Neutrophil (primary cell): ENCODE measurements at regions not wholly inside any gene's neighbourhood (a gene's known extent, or its start where the extent isn't known, plus 50 kb on each side); places are given as distances from the start of the nearest gene placed in this dataset.

ENCODE experiments used
- H3K27ac ChIP-seq: fragments of 200-600 bp; sonication (generic); 2 replicates; pipeline ENCODE4 v1.5.1; 2016; ENCODE audit warnings: mild to moderate bottlenecking, moderate library complexity
- H3K27me3 ChIP-seq: fragments of 200-600 bp; sonication (generic); 2 replicates; pipeline ENCODE4 v1.6.0; 2016; ENCODE audit warnings: mild to moderate bottlenecking
- H3K36me3 ChIP-seq: fragments of 200-600 bp; sonication (generic); 2 replicates; pipeline ENCODE4 v1.5.1; 2017
- H3K4me1 ChIP-seq, 2 experiments: fragments of 200-600 bp in 1 of 2; sonication (generic) in 1 of 2; 1 replicate in 1 of 2; 2 replicates in 1 of 2; pipeline versions ENCODE4 v1.5.1 to v1.6.1; 2013 to 2016; ENCODE audit warnings: low read depth in 1 of 2, low read length in 1 of 2, mild to moderate bottlenecking in 1 of 2, moderate library complexity in 1 of 2; ENCODE audit not compliant: control insufficient read depth in 1 of 2, insufficient read depth in 1 of 2
- H3K4me3 ChIP-seq, 2 experiments: fragments of 200-600 bp in 1 of 2; sonication (generic) in 1 of 2; 1 replicate in 1 of 2; 2 replicates in 1 of 2; pipeline ENCODE4 v1.5.1; 2013 to 2016; ENCODE audit warnings: low read depth in 1 of 2, low read length in 1 of 2, mild to moderate bottlenecking in 1 of 2, moderate library complexity in 1 of 2
- H3K9me3 ChIP-seq: fragments of 200-600 bp; sonication (generic); 2 replicates; pipeline ENCODE4 v1.5.1; 2016
- CTCF ChIP-seq: fragments of 200-600 bp; sonication (generic); IDR thresholded peaks from 2 replicates; pipeline ENCODE4 v1.5.1; 2016; ENCODE audit warnings: antibody characterized with exemption

GRCh38 chr15:69533522-69533921, 80.9 kb downstream of the RPLP1 start:
- Histone ChIP-seq H3K27me3 (no peaks in the 10 kb centered on the region), H3K4me1 (no peaks in the 10 kb centered on the region), H3K27ac (no peak overlapping the region), H3K9me3 (no peaks in the 10 kb centered on the region), H3K4me3 (no peak overlapping the region), H3K36me3 (no peaks in the 10 kb centered on the region)
- no peak for TF ChIP-seq CTCF

- H3K27me3 ChIP-seq, result no peaks in the 10 kb centered on the region
Observed at GRCh38 chr15:69535101-69535638, 82.6 kb downstream of the RPLP1 start.

GRCh38 chr15:69535998-69536397, 83.4 kb downstream of the RPLP1 start:
- Histone ChIP-seq H3K4me1 (no peaks in the 10 kb centered on the region), H3K27me3 (no peaks in the 10 kb centered on the region), H3K9me3 (no peaks in the 10 kb centered on the region), H3K36me3 (no peaks in the 10 kb centered on the region), H3K4me3 (no peak overlapping the region), H3K27ac (no peak overlapping the region)
- no peak for TF ChIP-seq CTCF

More at GRCh38 chr15:69535101-69535638, 82.6 kb downstream of the RPLP1 start:
- no peak overlapping the region for H3K4me3 ChIP-seq
- no peak overlapping the region for H3K27ac ChIP-seq
- H3K9me3 ChIP-seq, result no peaks in the 10 kb centered on the region
- no peaks in the 10 kb centered on the region for H3K4me1 ChIP-seq
- TF ChIP-seq CTCF, result no peak
- H3K36me3 ChIP-seq, result no peaks in the 10 kb centered on the region

GRCh38 chr15:69536726-69537512, 84.3 kb downstream of the RPLP1 start:
- H3K4me3 ChIP-seq, result no peak overlapping the region
- no peaks in the 10 kb centered on the region for H3K9me3 ChIP-seq
- H3K36me3 ChIP-seq, result no peaks in the 10 kb centered on the region
- no peak overlapping the region for H3K27ac ChIP-seq
- no peaks in the 10 kb centered on the region for H3K27me3 ChIP-seq
- no peak for TF ChIP-seq CTCF
- no peaks in the 10 kb centered on the region for H3K4me1 ChIP-seq

GRCh38 chr15:69537901-69538300, 85.3 kb downstream of the RPLP1 start:
- no peaks in the 10 kb centered on the region for H3K4me1 ChIP-seq
- no peaks in the 10 kb centered on the region for H3K36me3 ChIP-seq
- TF ChIP-seq CTCF, result no peak
- H3K27me3 ChIP-seq, result no peaks in the 10 kb centered on the region
- no peaks in the 10 kb centered on the region for H3K9me3 ChIP-seq
- no peak overlapping the region for H3K4me3 ChIP-seq
- no peak overlapping the region for H3K27ac ChIP-seq
